C1 segment of cervical spinal cord (tissue), 14 donors: ENCODE measurements at regions not wholly inside any gene's neighbourhood (a gene's known extent, or its start where the extent isn't known, plus 50 kb on each side); places are given as distances from the start of the nearest gene placed in this dataset.
"Not testable (repeated sequence)": the region's sequence is repeated elsewhere in the genome, so short reads cannot be mapped to it uniquely, and the experiment has no call there.

Source experiments
- DNase-seq, 14 donors: peaks; one replicate each; lab custom pipeline; 2025; lab: John Stamatoyannopoulos, UW

- no peak for DNase-seq
These were observed 1041.9 kb downstream of the OTOL1 start for GRCh38 chr3:162538491-162538890.

- no peak for DNase-seq
These were observed 1042.3 kb downstream of the OTOL1 start for GRCh38 chr3:162538906-162539305.

- no peak for DNase-seq
These were observed 1043.8 kb downstream of the OTOL1 start for GRCh38 chr3:162540421-162540820.

- DNase-seq = no peak
These were observed 1045.3 kb downstream of the OTOL1 start for GRCh38 chr3:162541923-162542322.

GRCh38 chr3:162544246-162544645 is 1047.6 kb downstream of the OTOL1 start:
- no peak for DNase-seq

- DNase-seq = no peak
These were observed 1050.3 kb downstream of the OTOL1 start for GRCh38 chr3:162546910-162547309.

GRCh38 chr3:162547321-162547720 is 1050.7 kb downstream of the OTOL1 start:
- DNase-seq = no peak

GRCh38 chr3:162555761-162556160 is 1059.2 kb downstream of the OTOL1 start:
- no peak for DNase-seq

- no peak for DNase-seq
These were observed 1061.4 kb downstream of the OTOL1 start for GRCh38 chr3:162558016-162558415.

- DNase-seq = no peak
These were observed 1072.1 kb downstream of the OTOL1 start for GRCh38 chr3:162568706-162569105.

- DNase-seq = no peak
These were observed 1072.7 kb downstream of the OTOL1 start for GRCh38 chr3:162569314-162569713.

- no peak for DNase-seq
These were observed 1088.4 kb downstream of the OTOL1 start for GRCh38 chr3:162584986-162585385.

GRCh38 chr3:162586591-162586990 is 1090.0 kb downstream of the OTOL1 start:
- DNase-seq = no peak

GRCh38 chr3:162597226-162597625 is 1100.6 kb downstream of the OTOL1 start:
- DNase-seq = no peak

GRCh38 chr3:162598500-162598899 is 1101.9 kb downstream of the OTOL1 start:
- not testable (repeated sequence) for DNase-seq

GRCh38 chr3:162599742-162600141 is 1103.1 kb downstream of the OTOL1 start:
- DNase-seq = not testable (repeated sequence)

GRCh38 chr3:162601101-162601670 is 1104.6 kb downstream of the OTOL1 start:
- DNase-seq = no peak

- DNase-seq = no peak
These were observed 1106.0 kb downstream of the OTOL1 start for GRCh38 chr3:162602619-162603018.

GRCh38 chr3:162605651-162606204 is 1109.1 kb downstream of the OTOL1 start:
- no peak for DNase-seq

- no peak for DNase-seq
These were observed 1113.7 kb downstream of the OTOL1 start for GRCh38 chr3:162610261-162610660.

- no peak for DNase-seq
These were observed 1116.4 kb downstream of the OTOL1 start for GRCh38 chr3:162612991-162613390.

GRCh38 chr3:162626172-162626571 is 1129.6 kb downstream of the OTOL1 start:
- no peak for DNase-seq

GRCh38 chr3:162628531-162628930 is 1131.9 kb downstream of the OTOL1 start:
- DNase-seq = no peak

- DNase-seq = no peak
These were observed 1132.8 kb downstream of the OTOL1 start for GRCh38 chr3:162629372-162629771.
